DND-41 (cell line): ENCODE measurements at regions not wholly inside any gene's neighbourhood (a gene's known extent, or its start where the extent isn't known, plus 50 kb on each side); places are given as distances from the start of the nearest gene placed in this dataset.

Source experiments
- ATAC-seq: fragments of 200-7000 bp; cut with Tn5 transposase; 3 replicates; pipeline ENCODE4 v1.9.1; 2021; ENCODE audit warnings: low read depth; ENCODE audit not compliant: insufficient read depth
- DNase-seq: peaks from one replicate; pipeline ENCODE4 v3.0.0-alpha.2; 2020
- H2AFZ ChIP-seq: 2 replicates; pipeline ENCODE4 v1.6.0; 2012; ENCODE audit warnings: low read depth, low read length
- H3K27ac ChIP-seq: 2 replicates; pipeline ENCODE4 v1.5.1; 2012; ENCODE audit warnings: low read length, inconsistent platforms
- H3K27me3 ChIP-seq: fragments of 200-600 bp; sonication (generic); 2 replicates; pipeline ENCODE4 v1.6.0; 2012; ENCODE audit warnings: low read length, mild to moderate bottlenecking, inconsistent platforms; ENCODE audit not compliant: insufficient read depth, poor library complexity
- H3K36me3 ChIP-seq: 2 replicates; pipeline ENCODE4 v1.5.1; 2012; ENCODE audit warnings: low read length, inconsistent platforms; ENCODE audit not compliant: insufficient read depth
- H3K4me1 ChIP-seq: 2 replicates; pipeline ENCODE4 v1.5.1; 2012; ENCODE audit warnings: mild to moderate bottlenecking, low read length; ENCODE audit not compliant: insufficient read depth
- H3K4me2 ChIP-seq: 2 replicates; pipeline ENCODE4 v1.6.0; 2012; ENCODE audit warnings: mild to moderate bottlenecking, moderate library complexity, low read length, inconsistent platforms; ENCODE audit not compliant: insufficient read depth
- H3K4me3 ChIP-seq, 2 experiments: fragments of 200-600 bp in 1 of 2; shearing (Covaris generic) in 1 of 2; 2 replicates each; pipeline ENCODE4 v1.5.1; 2012 to 2016; ENCODE audit warnings: inconsistent platforms in 2 of 2, low read length in 2 of 2, mild to moderate bottlenecking in 2 of 2, low read depth in 1 of 2, moderate library complexity in 1 of 2
- H3K79me2 ChIP-seq: 2 replicates; pipeline ENCODE4 v1.6.0; 2012; ENCODE audit warnings: low read length, inconsistent platforms; ENCODE audit not compliant: insufficient read depth
- H3K9ac ChIP-seq: 2 replicates; pipeline ENCODE4 v1.6.0; 2012; ENCODE audit warnings: low read depth, mild to moderate bottlenecking, inconsistent platforms, low read length, moderate library complexity
- H3K9me3 ChIP-seq: 2 replicates; pipeline ENCODE4 v1.5.1; 2012; ENCODE audit warnings: low read length, moderate library complexity, mild to moderate bottlenecking, inconsistent platforms; ENCODE audit not compliant: insufficient read depth, severe bottlenecking
- H4K20me1 ChIP-seq: 2 replicates; pipeline ENCODE4 v1.6.0; 2012; ENCODE audit warnings: low read length; ENCODE audit not compliant: insufficient read depth
- EZH2 ChIP-seq: IDR thresholded peaks from 3 replicates; pipeline ENCODE4 v1.6.1; 2012; ENCODE audit warnings: borderline replicate concordance, low read depth, mild to moderate bottlenecking, moderate library complexity, low read length, inconsistent platforms; ENCODE audit not compliant: severe bottlenecking
- TF ChIP-seq, protein P1 (sequence below): IDR thresholded peaks from 2 replicates; pipeline ENCODE4 v1.5.1; 2012; ENCODE audit warnings: borderline replicate concordance, low read length, moderate library complexity, mild to moderate bottlenecking; ENCODE audit not compliant: poor library complexity, severe bottlenecking; ENCODE audit errors: extremely low read depth

DNA sequence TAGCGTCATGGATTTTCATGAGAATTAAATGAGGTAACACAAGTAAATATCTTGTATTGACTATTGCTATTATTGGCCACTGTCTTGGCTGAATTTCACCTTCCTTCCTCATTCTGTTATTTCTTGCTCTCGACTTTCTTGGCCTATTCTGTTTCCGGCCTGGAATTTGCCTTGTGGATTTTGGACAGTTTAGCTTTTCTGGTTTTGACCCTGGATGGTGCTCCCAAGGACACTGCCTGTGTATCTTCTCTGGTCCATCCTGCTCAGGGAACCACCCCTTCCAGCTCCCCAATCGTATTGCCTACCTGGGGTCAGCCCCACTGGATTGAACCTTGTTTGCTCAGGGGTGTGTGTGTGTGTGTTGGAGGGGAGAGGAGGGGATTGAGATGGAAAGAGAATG lies 376.2 kb upstream of the C2CD4B start:
- Histone ChIP-seq H3K27ac (no peak overlapping the region), H3K4me2 (no peak overlapping the region), H3K27me3 (no peaks in the 10 kb centered on the region), H3K9me3 (no peaks in the 10 kb centered on the region), H3K79me2 (no peaks in the 10 kb centered on the region), H4K20me1 (no peaks in the 10 kb centered on the region), H3K4me3 (no peak overlapping the region), H3K9ac (no peak overlapping the region), H2AFZ (no peak overlapping the region), H3K36me3 (no peaks in the 10 kb centered on the region), H3K4me1 (no peaks in the 10 kb centered on the region)
- TF ChIP-seq EZH2: no peak
- no peak for ATAC-seq
- no peak for DNase-seq

- H3K79me2 ChIP-seq: no peaks in the 10 kb centered on the region
- no peaks in the 10 kb centered on the region for H3K27me3 ChIP-seq
- H3K27ac ChIP-seq: no peak overlapping the region
- no peak overlapping the region for H2AFZ ChIP-seq
- H3K36me3 ChIP-seq: no peaks in the 10 kb centered on the region
- no peak for ATAC-seq
- DNase-seq: no peak
- no peak overlapping the region for H3K4me3 ChIP-seq
- TF ChIP-seq, protein P1, sequence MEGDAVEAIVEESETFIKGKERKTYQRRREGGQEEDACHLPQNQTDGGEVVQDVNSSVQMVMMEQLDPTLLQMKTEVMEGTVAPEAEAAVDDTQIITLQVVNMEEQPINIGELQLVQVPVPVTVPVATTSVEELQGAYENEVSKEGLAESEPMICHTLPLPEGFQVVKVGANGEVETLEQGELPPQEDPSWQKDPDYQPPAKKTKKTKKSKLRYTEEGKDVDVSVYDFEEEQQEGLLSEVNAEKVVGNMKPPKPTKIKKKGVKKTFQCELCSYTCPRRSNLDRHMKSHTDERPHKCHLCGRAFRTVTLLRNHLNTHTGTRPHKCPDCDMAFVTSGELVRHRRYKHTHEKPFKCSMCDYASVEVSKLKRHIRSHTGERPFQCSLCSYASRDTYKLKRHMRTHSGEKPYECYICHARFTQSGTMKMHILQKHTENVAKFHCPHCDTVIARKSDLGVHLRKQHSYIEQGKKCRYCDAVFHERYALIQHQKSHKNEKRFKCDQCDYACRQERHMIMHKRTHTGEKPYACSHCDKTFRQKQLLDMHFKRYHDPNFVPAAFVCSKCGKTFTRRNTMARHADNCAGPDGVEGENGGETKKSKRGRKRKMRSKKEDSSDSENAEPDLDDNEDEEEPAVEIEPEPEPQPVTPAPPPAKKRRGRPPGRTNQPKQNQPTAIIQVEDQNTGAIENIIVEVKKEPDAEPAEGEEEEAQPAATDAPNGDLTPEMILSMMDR: no peak
- no peak for TF ChIP-seq EZH2
- no peaks in the 10 kb centered on the region for H3K4me1 ChIP-seq
- no peaks in the 10 kb centered on the region for H3K9me3 ChIP-seq
- H3K4me2 ChIP-seq: no peak overlapping the region
- no peak overlapping the region for H3K9ac ChIP-seq
- H4K20me1 ChIP-seq: no peaks in the 10 kb centered on the region
Measured at GRCh38 chr15:62541846-62542245, 376.8 kb upstream of the C2CD4B start.

GRCh38 chr15:62544446-62544845 lies 379.4 kb upstream of the C2CD4B start:
- Histone ChIP-seq H3K4me1 (no peaks in the 10 kb centered on the region), H3K36me3 (no peaks in the 10 kb centered on the region), H3K27me3 (no peaks in the 10 kb centered on the region), H3K9me3 (no peaks in the 10 kb centered on the region), H3K9ac (no peak overlapping the region), H4K20me1 (no peaks in the 10 kb centered on the region), H3K27ac (no peak overlapping the region), H3K4me3 (no peak overlapping the region), H2AFZ (no peak overlapping the region), H3K4me2 (no peak overlapping the region), H3K79me2 (no peaks in the 10 kb centered on the region)
- TF ChIP-seq, protein P1: no peak
- TF ChIP-seq EZH2: no peak
- ATAC-seq: no peak
- DNase-seq: no peak

GRCh38 chr15:62545467-62546227 lies 380.6 kb upstream of the C2CD4B start:
- no peak overlapping the region for H3K27ac ChIP-seq
- no peak overlapping the region for H3K4me2 ChIP-seq
- no peak for DNase-seq
- H3K36me3 ChIP-seq: no peaks in the 10 kb centered on the region
- H3K9me3 ChIP-seq: no peaks in the 10 kb centered on the region
- no peaks in the 10 kb centered on the region for H4K20me1 ChIP-seq
- H3K79me2 ChIP-seq: no peaks in the 10 kb centered on the region
- H3K9ac ChIP-seq: no peak overlapping the region
- no peak overlapping the region for H2AFZ ChIP-seq
- no peak for TF ChIP-seq EZH2
- TF ChIP-seq, protein P1: no peak
- H3K4me3 ChIP-seq: no peak overlapping the region
- H3K27me3 ChIP-seq: no peaks in the 10 kb centered on the region
- H3K4me1 ChIP-seq: no peaks in the 10 kb centered on the region
- no peak for ATAC-seq
